DMS53 (cell line): ENCODE measurements at regions not wholly inside any gene's neighbourhood (a gene's known extent, or its start where the extent isn't known, plus 50 kb on each side); places are given as distances from the start of the nearest gene placed in this dataset.
A peak's percentile ranks its signal among the peaks of the same experiment; 100 is the strongest.
"Not testable (repeated sequence)": the region's sequence is repeated elsewhere in the genome, so short reads cannot be mapped to it uniquely, and the experiment has no call there.

Experiments used
- DNase-seq: peaks from one replicate; lab custom pipeline; 2025; lab: John Stamatoyannopoulos, UW

- DNase-seq, result no peak
Observed at GRCh38 chr10:35784751-35785150, 142.7 kb upstream of the FZD8 start.

GRCh38 chr10:35783305-35783838 lies 141.3 kb upstream of the FZD8 start:
- DNase-seq, result no peak

DNA sequence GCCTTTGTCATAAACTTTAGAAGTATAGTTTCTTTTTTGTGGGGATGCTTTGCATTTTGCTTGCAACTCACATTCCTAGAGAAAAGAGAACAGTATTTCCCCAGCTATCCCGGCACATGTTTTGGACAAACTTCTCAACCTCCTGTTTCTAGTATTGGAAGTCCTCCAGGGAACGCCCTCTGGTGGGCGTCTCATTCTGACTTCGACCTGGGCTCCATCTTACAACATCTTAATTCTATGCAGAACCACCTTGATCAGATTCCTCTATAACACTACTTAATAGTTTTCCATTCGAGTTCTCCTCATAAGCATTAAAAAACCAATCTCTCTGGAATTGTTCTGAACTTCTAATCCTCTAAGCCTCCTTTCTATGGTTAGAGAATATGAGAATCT lies 139.5 kb upstream of the FZD8 start:
- DNase-seq, result peak; percentile 10

DNA sequence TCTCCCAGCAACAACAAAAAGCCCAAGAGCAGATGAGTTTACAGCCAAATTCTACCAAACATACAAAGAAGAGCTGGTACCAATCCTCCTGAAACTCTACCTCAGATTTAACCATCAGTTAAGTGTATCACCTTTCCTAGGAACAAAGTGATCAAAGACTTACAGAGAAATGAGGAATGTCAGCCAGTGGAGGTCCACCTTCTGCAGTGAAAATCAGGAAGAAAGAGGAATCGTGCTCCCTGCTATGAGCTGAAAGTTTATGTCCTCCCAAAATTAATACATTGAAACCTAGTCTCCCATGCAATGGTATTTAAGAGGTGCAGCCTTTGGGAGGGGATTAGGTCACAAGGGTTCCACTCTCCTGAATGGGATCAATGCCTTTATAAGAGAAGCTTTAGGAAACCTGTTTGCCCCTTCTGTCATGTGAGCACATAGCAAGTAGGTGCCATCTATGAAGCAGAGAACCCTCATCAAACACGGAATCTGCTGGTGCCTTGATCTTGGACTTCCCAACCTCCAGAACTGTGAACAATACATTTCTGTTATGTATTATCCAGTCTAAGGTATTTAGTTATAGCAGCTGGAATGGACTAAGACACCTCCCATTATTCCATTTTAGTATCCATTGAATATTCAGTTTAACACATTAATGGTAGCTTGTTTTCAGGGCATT lies 139.0 kb upstream of the FZD8 start:
- no peak for DNase-seq

GRCh38 chr10:35778306-35778705 lies 136.2 kb upstream of the FZD8 start:
- DNase-seq, result no peak

GRCh38 chr10:35776557-35776956 lies 134.5 kb upstream of the FZD8 start:
- not testable (repeated sequence) for DNase-seq

GRCh38 chr10:35774109-35774508 lies 132.0 kb upstream of the FZD8 start:
- DNase-seq, result no peak

DNA sequence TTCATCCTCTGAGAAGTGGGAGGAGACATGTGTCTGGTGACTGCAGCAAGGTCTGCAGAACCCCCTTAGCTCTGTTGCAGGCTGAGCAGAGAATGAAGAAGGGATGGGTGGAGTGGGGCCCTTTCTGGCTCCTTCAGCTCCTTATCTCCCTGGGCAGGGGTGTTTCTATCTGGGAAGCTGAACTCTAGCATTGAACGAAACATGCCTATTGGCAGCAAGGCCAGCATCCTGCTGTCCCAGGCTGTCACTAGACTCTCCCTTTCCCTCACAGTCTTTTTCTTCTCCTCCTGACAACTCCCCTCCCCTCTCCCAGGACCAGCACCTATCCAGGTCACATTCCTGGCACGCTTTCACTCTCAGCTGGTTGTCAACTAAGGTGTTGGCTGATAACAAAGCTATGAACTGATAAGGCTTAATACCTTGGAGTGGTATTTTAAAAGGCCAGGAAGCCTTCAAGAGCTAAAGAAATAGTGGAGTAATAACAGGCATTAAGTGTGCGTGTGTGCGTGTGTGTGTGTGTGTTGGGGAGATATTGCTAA lies 128.8 kb upstream of the FZD8 start:
- no peak for DNase-seq

GRCh38 chr10:35769795-35770194 lies 127.7 kb upstream of the FZD8 start:
- no peak for DNase-seq

DNA sequence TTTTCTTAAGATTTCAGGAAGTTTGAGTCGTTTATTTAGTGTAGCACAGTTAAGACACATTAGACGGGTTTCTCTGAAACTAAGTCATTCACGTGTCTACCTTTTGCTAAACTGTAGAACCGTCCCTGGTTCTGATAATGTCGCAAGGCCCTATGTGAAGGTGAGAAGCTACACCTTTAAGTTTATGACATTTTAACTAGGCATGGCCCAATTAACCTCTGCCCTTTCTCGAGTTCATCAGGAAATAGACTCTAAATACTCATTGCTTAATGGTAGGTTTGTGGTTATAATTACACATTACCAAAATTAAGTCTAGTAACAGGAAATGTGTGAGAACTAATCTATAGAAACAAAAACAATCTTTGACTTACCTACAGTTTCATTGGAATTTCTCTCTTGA lies 126.6 kb upstream of the FZD8 start:
- DNase-seq, result no peak

DNA sequence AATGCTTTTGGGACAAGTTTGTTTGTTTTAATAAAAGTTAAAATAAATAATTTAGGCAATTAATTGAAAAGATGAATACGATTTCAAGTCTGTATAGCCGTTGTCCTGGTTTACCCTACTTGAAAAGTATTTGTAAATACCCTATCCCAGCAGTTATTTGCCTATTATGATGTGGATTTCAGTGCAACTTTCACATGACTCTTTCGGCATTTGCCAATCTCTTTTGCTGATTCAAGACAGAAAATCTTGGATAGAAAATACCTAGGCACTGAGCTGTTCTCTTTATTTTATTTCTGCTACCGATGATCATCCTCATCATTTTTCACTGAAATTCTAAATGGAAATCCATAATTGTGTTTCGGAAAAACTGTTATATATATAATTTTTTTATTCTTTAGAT lies 125.9 kb upstream of the FZD8 start:
- no peak for DNase-seq

GRCh38 chr10:35765996-35766395 lies 123.9 kb upstream of the FZD8 start:
- no peak for DNase-seq

- DNase-seq, result no peak
Observed at GRCh38 chr10:35765066-35765527, 123.0 kb upstream of the FZD8 start.

DNA sequence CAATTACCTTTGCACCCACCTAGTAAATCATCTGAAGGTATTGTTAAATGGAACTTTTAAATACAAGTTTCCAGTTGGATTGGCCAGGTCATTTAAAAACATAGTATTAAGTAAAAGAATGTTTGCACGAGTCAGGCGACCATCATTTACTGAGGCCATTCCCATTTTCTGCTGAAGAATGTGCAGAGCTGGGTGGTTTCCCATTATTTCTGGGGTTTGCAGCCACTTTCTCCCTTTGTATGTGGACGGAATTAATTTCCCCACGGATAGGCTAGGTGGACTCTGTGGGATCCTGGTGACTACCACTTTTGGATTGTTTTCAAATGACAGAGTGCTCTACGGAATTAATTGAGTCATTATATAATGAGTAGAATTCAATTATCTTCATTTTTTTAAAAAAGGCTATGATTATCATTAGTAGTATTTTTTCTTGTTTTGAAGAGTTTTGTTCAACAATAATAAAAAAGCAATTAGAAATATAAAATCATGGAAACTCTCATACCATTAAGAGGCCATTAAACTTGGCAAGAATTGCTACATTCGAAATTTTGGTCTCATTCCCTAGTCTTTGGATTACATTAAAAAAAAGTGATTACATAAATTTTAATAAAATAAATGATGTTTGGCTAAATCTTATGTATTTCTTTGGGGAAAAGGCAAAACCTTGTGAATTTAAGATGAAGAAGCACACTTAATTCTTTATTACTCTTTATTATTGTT lies 120.4 kb upstream of the FZD8 start:
- no peak for DNase-seq

- DNase-seq, result no peak
Observed at GRCh38 chr10:35758076-35758475, 116.0 kb upstream of the FZD8 start.

- no peak for DNase-seq
Observed at GRCh38 chr10:35754519-35754918, 112.4 kb upstream of the FZD8 start.

DNA sequence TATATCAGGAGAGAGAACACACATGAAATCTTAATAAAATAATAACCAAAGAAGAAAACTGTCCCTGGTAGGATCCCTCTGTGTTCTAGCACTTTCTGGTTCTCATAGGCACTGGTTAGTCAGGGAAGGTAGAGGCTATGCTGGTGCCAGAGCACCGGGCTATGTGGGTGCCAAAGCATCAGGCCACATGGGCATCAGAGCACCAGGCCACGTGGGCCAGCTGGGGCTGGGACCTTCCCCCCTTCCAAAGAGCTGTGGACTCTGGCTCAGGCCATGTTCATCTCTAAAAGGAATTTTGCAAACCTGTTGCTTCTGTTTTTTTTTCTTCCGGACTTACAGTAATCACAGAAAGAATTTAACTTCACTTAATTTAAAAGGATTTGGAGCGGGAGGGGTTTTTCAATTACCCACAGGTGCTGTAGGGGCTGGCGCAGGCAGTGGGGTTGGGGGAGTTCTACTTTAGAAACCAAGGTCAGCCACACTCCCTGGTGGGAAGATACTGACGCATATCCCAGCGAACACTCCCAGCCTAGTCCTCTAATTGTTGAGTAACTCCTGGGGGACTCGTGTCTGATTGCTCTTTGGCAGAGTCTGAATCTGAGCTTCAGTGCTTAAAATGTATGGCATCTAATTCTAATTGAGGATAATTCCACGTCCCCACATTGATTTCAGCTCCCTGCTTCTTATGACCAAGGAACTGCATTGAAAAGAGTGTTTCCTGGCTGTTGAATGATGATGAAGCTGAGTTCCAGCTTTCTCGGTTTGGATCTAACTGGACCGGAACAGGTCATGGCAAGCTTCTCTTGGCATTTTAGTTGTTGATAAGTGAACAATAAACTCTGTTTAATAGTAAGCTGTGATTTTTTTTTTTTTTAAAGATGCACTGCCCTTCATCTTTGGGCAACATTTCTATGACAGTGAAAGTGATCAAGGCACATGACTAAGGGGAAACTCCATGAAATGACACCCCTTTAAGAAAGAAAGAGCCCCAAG lies 110.7 kb upstream of the FZD8 start:
- DNase-seq, result no peak

DNA sequence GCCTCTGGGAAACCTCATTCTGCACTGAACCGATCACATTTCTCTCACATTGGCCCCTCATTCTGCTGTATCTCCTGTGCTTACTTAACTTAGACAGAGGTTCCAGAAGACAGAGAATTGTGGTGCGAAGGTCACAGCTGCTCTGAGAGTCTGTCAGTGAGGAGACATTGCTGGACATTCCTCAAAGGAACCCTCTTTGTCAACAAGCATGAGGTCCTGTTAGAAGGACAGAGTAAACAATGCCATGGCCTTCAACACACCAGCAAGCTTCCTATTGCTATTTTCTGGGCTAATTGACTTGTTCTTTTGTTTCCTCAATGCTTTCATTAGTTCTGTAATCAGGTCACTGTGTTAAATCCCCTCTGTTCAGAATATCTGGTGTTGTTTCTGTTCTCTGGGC lies 109.3 kb upstream of the FZD8 start:
- no peak for DNase-seq

DNA sequence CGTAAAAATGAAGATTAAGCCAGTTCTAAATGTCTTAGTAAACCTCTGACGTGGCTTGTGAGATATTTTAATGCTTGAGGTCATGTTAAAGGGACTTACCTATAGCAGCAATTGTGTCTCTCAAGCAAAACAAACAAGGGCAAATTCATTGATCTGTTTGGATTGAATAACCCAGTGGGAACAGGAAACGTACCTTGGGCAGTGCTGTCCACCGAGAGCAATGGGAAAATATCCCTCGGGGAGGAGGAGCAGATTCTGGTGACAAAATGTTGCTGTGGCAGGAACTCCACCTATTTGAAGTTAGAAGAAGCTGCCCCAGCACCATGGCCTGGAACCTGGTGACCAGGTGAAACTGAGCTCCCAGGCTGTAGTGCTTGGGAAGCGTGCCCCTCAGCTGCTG lies 107.1 kb upstream of the FZD8 start:
- DNase-seq, result no peak

- DNase-seq, result no peak
Observed at GRCh38 chr10:35745617-35746403, 103.7 kb upstream of the FZD8 start.

DNA sequence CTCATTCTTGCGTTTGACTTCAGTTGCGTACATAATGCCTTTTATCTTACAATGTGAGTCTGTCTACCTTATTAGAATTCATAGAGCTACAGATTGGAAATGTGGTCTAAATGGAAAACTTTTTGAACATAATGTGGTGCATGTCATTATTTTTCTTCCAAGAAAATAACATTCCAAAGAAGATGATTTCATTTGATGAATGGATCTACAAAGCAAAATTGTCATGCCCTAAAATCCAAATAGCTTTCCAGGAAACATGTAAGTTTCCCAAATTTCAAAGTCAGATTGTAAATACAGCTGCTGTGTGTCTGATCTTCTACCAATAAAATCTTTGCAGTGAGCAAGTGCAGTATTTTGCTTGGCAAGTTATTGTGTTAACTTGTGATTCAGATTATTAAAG lies 101.8 kb upstream of the FZD8 start:
- no peak for DNase-seq
